OCI-M2 (cell line): ENCODE measurements at regions not wholly inside any gene's neighbourhood (a gene's known extent, or its start where the extent isn't known, plus 50 kb on each side); places are given as distances from the start of the nearest gene placed in this dataset.

Experiments
- DNase-seq: peaks from one replicate; lab custom pipeline; 2025; ENCODE audit not compliant: unreplicated experiment; lab: John Stamatoyannopoulos, UW

DNA sequence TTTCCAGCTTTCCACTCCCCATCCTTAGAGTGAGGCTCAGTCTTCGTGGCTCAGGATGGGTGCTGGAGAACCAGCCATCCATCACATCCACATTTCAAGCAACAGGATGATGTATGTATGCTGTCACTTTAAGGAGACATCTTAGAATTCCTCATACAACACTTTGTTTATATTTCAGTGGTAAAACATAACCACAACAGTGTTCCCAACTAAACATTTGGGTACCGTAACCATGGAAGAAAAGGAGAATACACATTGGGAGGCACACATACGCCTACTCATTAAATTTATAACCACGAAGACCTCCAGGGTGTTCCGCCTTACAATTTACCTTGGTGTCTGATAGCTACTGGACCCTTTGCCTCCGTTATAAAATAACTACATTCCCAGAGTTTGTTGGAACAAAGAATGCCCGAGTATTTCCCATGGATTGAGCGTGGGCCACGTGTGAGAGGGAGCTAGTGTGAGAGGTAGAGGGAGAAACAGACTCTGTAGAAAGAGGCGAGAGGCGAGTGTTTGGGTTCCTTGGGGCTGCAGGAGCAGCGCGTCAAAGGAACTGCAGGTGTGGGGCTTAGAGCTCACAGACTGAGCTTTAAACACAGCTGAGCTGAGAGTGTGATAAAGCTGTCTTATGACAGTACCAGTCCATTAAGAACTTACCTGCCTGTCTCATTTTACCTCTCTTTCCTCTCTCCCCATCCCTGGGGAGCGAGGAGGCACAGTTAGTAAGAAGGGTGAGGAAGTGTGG, 111.5 kb upstream of the USP24 start:
- DNase-seq, result no peak

DNA sequence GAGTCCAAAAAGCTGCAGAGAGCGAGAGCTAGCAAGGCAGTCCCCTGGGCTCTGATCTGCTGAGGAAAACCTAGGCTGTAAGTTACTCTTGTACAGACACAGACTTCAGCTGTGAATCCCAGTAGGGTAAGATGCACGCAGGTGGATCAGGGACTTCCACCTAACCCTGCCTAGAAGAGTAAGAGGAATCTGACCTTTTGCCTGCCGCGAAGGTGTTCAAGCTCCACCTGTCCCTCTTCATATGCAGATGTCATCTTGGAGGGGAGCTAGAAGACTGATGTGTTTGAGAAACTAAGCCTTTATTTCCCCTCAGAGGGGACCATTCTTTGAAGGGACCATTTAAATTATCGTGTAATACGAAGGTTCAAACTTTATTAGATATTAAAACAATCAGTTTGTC, 108.6 kb upstream of the USP24 start:
- no peak for DNase-seq

DNA sequence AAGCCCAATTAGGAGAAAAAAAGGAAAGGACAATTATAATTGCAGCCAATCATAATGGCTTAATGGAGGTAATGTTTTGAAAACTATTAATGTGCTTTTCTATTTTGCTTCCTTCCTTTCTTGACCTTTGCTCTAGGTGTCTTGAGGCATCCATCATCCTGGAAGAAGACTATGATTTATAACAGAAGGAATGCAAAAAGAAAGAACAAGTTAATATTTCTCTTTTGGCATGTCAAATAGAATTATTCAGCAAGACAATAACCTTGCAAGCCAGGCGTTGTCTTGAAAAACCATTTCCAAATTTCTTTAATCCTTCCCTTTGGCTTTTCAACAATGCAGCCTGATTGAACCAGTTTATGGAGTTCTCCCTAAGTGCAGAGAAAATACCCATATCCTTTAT, 107.7 kb upstream of the USP24 start:
- DNase-seq, result no peak

DNA sequence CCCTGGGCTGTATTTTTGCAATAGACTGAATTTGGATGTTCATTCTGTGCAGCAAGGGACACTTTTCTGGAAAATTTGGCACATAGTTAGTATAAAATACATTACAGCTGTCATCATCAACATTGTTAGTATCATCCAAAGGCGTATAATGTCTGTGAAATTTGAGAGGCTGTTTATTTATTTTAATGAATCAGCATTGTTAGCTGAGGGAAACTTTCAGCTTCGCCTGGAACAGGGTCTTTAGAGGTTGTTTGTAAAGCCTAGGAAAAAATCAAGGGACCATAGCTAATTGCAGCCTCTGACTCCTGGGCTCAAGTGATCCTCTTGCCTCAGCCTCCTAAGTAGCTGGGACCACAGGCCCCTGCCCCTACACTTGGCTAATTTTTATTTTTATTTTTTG, 106.8 kb upstream of the USP24 start:
- DNase-seq, result no peak

DNA sequence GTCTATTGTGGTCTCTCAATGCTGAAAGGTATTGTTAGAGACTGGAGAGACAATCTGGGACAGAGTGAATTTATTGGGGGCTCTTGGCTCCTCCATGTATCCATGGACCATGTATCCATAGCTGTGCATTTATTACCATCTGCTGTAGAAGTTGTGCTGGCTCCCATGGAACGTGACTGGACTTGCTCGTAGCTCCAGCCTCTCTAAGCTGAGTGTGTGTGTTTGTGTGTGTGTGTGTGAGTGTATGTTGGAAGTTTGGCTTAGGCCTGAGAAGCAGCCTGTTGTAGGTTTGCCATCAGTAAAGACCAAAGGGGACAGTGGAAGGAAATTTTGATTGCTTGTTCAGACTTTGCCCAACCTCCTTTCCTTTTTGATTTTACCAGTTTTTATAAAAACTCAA, 105.7 kb upstream of the USP24 start:
- no peak for DNase-seq

DNA sequence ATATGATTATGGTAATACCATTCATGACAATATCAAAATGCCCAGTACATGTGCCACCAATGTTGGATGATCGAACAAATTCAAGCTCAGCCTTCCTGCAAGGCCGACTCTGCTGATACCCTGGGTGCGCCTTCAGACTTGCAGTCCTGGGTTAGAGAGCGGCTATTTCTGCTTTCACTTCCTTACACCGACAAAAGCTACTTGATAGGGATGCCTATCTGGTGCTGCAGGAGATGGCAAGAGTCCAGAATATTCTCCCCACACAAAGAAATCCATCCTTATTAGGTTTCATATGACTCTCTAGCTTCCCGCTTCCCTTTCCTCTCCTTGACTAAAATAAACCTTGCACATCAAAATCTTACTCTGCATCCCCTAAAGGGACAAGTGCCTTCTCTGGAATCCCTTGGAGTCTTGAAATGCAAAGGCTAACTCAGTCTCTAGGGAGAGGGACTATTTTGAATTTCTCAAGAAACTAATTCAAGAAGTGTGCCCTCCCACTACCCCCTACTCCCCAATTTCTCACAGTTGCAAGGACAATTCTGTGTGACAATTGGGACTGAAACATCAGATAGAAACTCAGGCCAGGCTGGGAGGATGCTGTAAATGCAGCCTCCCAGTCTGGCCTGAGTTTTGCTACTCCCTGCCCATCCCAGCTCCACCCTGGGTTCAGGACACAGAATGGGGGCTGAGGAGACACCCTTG, 103.1 kb upstream of the USP24 start:
- DNase-seq, result no peak

DNA sequence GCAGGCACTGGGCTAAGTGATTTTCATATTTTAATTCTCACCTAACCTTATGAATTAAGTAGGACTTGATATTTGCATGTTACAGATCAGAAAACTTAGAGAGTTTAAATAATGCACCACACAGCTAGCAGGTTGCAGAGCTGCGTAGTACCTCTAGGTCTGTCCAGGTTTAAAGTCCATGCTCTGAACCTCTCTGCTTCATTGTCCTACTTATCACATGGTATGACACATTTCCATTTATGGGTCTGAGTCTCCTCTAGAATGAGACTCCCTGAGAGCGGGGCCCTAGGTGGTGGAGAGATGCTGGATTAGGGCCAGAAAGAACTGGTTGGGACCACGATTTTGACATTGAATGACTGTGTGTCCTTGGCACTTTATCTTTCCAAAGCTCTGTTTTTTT, 102.5 kb upstream of the USP24 start:
- no peak for DNase-seq

DNA sequence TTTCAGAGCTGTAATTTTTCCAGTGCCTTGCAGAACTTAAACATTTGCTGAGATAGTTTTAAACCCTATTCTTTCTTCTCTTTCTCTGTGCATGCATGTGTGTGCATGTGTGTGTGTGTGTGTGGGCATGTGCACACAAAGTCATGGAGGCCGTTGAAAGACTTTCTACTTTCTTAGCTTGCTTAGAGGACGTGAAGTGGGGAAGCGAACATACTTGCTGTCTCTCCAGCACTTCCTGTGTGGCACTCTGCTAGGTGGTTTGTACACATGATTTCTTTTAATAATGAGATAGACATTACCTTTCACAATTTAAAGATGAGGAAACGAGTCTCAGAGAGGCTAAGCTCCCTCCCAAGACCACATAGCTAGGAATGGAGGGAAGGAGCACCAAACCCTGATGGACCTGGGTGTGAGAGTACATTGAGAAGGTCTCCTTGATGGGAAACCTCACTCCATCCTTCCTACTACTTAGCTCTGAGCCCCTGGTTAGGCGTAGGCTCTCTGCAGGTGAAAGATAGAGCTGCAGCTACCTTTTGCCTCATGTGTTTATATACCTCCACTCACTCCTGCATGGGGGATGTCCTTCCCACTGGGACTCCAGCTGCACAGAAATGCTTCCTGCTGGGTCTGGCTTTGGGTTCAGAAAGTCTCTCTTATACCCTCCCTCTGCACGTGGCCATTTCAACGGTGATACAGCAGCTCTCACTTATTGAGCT, 101.9 kb upstream of the USP24 start:
- no peak for DNase-seq

DNA sequence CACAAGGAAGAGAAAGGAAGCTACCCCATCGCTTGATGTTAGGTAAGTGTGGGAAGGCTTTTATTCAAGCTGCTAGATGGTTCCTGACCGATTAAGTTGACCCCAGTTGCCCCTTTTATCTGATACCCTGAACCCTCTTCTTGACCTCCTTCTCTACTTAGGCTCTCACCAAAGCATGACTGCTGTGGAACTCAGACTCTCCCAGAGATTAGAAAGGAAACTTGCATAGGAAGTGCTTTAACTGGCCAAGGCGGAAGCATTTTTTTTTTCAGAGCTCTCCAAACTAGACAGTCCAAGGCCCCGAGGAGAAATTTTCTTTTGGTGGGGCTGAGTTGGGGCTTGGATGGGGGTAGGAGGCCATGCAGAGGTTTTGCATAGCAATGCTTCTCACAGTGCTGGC, 101.3 kb upstream of the USP24 start:
- DNase-seq, result no peak

DNA sequence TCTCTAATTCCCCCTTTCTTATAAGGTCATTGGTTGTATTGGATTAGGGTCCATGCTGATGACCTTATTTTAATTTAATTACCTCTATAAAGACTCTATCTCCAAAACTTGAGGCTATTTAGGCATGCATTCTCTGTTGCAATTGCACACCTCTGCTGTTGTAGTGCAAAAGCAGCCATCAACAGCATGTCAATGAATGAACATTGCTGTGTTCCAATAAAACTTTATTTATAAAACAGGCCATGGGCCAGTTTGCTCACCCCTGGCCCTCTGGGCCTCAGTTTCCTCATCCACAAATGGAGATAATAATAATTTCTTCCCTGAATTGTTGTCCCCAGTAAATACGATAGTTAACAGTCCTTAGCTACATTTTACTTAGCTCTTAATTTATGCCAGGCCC, 100.4 kb upstream of the USP24 start:
- no peak for DNase-seq

DNA sequence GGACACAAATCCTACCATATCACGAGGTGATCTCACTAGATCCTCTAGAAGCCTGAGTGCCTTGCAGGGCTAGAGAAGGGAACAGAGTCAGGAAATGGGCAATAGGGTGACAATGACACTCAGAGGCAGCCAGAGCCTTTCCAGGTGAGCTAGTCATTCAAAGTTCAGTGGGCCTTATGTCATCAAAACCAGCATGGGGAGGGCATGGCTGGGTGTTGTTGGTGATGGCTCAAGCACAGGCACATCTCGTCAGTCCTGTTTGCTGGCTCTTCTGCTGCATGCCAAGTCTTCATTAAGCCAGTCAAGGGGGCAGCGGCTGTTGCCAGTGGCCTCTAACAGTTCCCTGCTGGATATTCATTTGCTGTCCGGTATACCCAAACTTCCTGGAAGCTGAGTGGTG, 99.6 kb upstream of the USP24 start:
- no peak for DNase-seq

DNA sequence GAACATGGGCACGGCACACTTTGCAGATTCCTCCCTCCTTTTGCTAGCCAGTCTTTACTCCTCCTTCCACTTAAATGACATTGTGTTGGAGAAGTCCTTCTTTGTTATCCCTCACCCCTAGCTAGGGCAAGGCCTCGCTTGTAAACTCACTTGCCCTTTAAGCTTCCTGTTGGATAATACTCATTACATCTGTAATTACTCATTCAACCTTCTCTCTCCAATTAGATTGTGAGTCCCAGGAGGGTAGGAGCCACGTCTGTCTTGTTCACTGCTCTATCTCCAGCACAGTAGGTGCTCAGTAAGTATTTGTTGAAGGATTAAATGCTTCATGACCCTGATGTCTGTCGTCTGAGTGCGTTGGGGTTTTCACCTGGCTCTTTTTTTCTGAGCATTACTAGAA, 98.7 kb upstream of the USP24 start:
- no peak for DNase-seq

DNA sequence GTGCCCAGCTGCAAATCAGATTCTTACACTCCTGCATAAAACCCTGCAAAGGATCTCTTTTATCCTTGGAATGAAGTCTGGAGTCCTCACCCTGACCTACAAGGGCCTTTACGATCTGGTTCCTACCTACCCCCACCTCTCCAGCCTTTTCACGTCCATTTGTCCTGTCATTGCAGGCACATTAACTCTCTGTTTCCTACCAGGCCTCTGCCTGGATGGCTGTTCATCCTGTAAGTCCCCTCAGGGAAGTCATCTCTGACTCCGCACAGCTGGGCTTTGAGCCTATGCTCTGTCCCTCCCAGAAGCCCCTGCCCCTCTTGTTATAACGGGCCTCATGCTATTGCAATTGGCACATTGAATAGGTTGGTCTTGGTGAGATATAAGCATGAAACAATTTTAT, 96.8 kb upstream of the USP24 start:
- DNase-seq, result no peak

DNA sequence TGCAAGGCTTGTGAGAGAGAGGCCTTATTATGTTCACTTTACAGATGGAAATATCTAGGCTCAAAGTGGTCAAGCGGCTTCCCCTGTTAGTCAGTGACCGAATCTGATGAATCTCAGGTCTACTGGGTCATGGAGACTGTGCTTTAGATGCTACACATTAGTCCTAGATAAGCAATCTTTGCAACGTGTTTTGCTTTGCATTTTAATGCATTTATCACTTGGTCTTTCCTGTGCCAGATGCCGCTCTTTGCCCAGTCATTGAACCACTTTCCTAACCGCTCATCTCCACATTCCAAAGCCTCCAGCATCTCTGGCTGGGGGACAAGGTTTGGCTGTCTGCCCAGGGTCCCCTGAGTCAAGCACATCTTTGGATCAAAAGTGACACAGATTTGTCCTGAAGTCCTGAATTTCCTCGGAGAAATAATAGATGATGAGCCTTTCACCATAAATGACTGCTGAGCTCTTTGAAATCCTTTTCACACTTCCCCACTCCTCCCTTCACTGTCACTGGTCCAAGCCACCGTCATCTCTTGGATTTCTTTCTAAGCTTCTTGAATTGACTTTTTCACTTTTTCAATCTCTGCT, 96.0 kb upstream of the USP24 start:
- no peak for DNase-seq

DNA sequence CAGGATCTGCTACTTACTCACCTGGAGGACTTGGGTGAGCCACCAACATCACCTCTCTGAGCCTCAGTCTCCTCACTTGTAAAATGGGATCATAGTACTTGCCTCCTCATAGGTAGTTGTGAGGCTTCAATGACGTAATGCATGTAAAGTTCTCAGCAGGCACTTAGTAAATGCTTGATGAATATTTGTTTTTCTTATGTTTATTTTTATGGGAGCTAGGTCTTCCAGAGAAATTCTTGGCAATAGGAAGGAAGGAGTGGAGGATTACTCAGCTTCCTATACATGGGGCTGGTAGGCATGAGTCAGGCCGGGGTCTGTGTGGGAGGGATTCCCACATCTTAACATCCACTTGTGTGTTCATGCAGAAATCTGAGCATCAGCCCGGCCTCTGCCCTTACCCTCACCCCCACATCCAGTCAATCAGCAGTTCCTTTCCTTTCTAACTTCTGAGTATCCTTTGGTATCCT, 95.4 kb upstream of the USP24 start:
- DNase-seq, result no peak

DNA sequence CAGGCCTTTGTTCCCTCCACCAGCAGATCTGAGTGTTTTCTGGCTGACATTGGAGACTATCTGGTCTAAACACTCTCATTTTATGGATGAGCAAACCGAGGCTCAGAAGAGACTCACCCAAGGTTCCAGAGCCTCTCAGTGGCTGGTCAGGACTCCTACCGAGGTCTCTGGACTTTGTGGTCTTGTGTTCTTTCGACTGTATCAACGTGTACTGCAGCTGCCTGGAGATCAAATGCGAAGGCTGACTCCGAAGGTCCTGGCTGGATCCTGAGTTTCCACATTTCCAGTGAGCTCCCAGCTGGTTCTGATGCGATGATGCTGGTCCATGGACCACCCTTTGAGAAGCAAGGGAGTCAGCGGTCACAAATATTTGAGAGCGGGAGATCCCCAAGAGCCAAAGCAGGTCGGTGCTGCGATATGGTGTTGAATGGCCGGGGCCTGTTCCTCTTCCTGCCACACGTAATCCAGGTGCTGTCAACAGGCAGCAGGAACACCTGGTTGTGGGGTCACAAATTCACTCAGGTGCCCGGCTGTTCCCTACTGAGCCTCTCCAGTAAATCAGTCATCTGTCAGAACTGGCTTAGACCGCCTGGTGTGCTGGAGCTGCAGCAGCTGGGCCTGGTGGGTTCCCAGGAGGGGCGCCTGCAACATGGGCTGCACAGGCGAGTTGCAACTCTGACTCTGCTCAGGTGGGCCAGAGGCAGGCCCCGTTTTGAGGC, 94.8 kb upstream of the USP24 start:
- no peak for DNase-seq

DNA sequence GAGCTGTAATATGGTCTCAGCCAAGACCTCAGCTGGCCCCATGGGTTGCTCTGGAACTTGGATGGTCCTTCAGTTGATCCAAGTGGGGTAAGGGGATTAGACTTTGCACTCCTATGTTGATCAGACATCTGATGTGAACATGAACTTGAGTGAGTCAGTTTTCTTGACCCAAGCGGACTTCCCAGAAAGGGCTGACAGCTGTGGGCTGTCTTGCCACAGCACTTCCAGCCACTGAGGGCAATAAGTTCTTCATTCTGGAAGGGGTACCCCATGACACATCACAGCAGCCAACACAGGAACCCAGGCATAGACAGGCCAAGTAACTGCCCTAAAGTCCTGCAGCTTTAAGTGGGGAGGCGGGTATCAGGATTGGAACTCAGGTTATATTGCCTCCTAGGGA, 93.9 kb upstream of the USP24 start:
- no peak for DNase-seq

DNA sequence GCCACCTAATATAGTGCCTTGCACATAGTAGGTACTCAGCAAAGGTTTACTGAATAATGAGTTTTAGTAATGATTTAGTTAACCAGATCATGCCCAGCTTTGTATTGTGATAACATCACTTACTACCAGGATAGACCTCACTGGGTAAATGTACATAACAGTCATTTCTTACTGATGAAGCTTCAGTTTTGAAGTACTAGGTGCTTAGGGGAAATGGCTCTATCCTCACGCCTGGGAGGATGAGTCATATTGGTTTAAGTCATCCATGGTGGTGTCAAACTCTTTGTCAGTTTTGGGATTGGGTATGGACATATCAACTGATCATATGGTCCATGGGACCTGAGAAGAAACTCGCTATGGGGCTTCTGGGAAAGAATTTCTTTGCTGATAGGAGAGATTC, 90.6 kb upstream of the USP24 start:
- DNase-seq, result no peak

DNA sequence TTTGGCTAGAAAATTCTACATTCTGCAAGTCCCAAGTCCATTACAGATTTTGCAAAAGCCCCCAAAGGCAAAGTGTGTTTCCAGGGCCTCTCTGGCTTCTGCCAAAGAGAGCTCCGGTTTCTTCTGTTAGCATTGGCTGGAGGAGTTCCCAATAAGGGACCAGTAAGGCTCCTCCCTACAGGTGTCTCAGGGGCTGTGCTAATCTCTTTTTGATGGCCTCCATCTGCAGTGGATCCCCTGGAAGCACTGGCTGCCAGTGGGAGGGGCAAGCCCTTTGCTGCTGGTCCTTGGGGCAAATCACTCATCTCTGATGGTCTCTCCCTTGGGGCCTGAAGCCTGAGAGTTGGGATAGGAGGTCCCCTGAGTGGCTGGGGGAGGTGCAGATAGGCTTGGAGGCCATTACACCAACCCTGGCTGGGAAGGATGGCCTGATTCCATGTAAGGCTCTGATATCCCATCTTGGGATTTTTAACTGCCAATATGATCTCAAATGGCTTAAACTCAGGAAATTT, 89.1 kb upstream of the USP24 start:
- DNase-seq, result no peak

DNA sequence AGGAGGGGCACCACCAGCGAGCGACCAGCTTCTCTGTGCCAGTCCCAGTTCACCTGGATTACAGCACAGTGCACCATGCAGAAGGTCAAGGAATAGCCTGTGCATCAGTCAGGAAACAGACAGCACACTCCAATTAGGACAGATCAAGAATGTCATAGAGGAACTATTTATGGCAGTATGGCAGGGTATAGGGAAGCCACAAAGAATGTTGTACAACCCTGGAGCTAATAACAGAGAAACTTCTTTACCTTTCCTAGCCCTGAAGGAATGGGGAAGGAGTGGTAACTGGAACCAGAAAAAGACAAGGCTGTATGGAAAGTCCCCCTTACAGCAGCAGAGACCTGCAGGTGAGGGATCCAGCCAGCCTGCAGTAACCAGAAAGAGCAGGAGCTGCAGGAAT, 87.8 kb upstream of the USP24 start:
- DNase-seq, result no peak

DNA sequence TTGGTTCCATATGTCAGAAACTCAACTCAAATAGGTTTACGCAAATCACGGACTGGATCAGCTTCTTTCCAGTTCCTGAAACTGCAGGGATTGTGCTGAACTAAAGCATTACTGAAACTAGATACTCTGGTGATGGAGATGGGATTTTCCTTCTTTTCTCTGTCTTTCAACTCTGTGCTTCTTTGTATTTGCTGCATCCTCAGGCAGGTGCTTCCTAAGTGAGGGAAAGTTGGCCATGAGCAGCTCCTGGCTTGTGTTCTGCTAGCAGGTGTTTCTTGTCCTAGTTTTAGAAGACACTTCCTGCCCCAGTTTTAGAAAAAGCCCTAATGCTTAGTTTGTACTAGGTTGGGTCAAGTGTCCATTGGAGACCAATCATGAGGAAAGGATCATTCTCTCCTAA, 86.7 kb upstream of the USP24 start:
- no peak for DNase-seq
